ENCODE measurements at regions not wholly inside any gene's neighbourhood (a gene's known extent, or its start where the extent isn't known, plus 50 kb on each side); places are given as distances from the start of the nearest gene placed in this dataset.
A peak's percentile ranks its signal among the peaks of the same experiment; 100 is the strongest.

GRCh38 chr3:34001022-34001421 lies 202.6 kb downstream of the PDCD6IP start:
- no peak overlapping the region for H2BK15ac ChIP-seq (ENCODE audit: low read depth, poor library complexity, severe bottlenecking)
- H3K27me3 ChIP-seq (ENCODE audit: control insufficient read depth in 1 of 2, insufficient read depth in 1 of 2, low read length in 2 of 2), result no peaks in the 10 kb centered on the region
- no peak overlapping the region for H3K4me3 ChIP-seq (ENCODE audit: insufficient read depth in 1 of 2, low read depth in 1 of 2, low read length in 2 of 2)
- no peak overlapping the region for H2BK12ac ChIP-seq (ENCODE audit: low read length in 2 of 2)
- no peak overlapping the region for H3K18ac ChIP-seq (ENCODE audit: low read depth in 1 of 2, low read length in 2 of 2)
- H2AK5ac ChIP-seq (ENCODE audit: low read length, severe bottlenecking), result no peak overlapping the region
- no peaks in the 10 kb centered on the region for H3K79me1 ChIP-seq (replicated peaks; ENCODE audit: low read length, poor library complexity, severe bottlenecking)
- no peak overlapping the region for H4K91ac ChIP-seq (ENCODE audit: low read length)
- no peak overlapping the region for H2BK5ac ChIP-seq (ENCODE audit: low read depth, low read length, poor library complexity, severe bottlenecking)
- H2BK120ac ChIP-seq (ENCODE audit: low read depth, low read length), result no peak overlapping the region
- H3K4ac ChIP-seq (ENCODE audit: low read depth in 1 of 2, low read length in 2 of 2), result no peak overlapping the region
- 65% methylated on average over 2 of the region's 3 CpGs for WGBS
- no peak for DNase-seq
- no peak overlapping the region for H4K8ac ChIP-seq (ENCODE audit: low read length)
- H3K9me3 ChIP-seq (ENCODE audit: control insufficient read depth, low read length), result no peaks in the 10 kb centered on the region
- H3K4me2 ChIP-seq (ENCODE audit: low read length, poor library complexity, severe bottlenecking), result no peak overlapping the region
- no peak overlapping the region for H3K27ac ChIP-seq (ENCODE audit: low read length, poor library complexity, severe bottlenecking)
- H3K36me3 ChIP-seq (ENCODE audit: control insufficient read depth in 1 of 2, insufficient read depth in 2 of 2, low read depth in 1 of 2, low read length in 2 of 2), result no peaks in the 10 kb centered on the region
- peaks cover 4% of the 10 kb centered on the region for H3K4me1 ChIP-seq (ENCODE audit: control insufficient read depth, insufficient read depth, low read depth, low read length)
- H3K23ac ChIP-seq (ENCODE audit: low read length in 2 of 2), result no peak overlapping the region
- no peak overlapping the region for H3K9ac ChIP-seq (ENCODE audit: low read length)
- no peak overlapping the region for H3K14ac ChIP-seq (ENCODE audit: low read length in 2 of 2)
- no peak overlapping the region for H2AFZ ChIP-seq (ENCODE audit: low read depth, low read length)

- no peak overlapping the region for H3K4me3 ChIP-seq (ENCODE audit: insufficient read depth in 1 of 2, low read depth in 1 of 2, low read length in 2 of 2)
- H4K91ac ChIP-seq (ENCODE audit: low read length), result no peak overlapping the region
- no peak overlapping the region for H2AFZ ChIP-seq (ENCODE audit: low read depth, low read length)
- H3K9me3 ChIP-seq (ENCODE audit: control insufficient read depth, low read length), result no peaks in the 10 kb centered on the region
- no peak overlapping the region for H3K14ac ChIP-seq (ENCODE audit: low read length in 2 of 2)
- H2BK5ac ChIP-seq (ENCODE audit: low read depth, low read length, poor library complexity, severe bottlenecking), result no peak overlapping the region
- no peak overlapping the region for H2BK15ac ChIP-seq (ENCODE audit: low read depth, poor library complexity, severe bottlenecking)
- no peak overlapping the region for H3K4ac ChIP-seq (ENCODE audit: low read depth in 1 of 2, low read length in 2 of 2)
- 100% methylated on average over 1 of the region's 1 CpG for WGBS
- no peak overlapping the region for H2AK5ac ChIP-seq (ENCODE audit: low read length, severe bottlenecking)
- H3K9ac ChIP-seq (ENCODE audit: low read length), result no peak overlapping the region
- no peak overlapping the region for H2BK120ac ChIP-seq (ENCODE audit: low read depth, low read length)
- H4K8ac ChIP-seq (ENCODE audit: low read length), result no peak overlapping the region
- no peak overlapping the region for H3K18ac ChIP-seq (ENCODE audit: low read depth in 1 of 2, low read length in 2 of 2)
- no peak overlapping the region for H3K4me2 ChIP-seq (ENCODE audit: low read length, poor library complexity, severe bottlenecking)
- no peaks in the 10 kb centered on the region for H3K36me3 ChIP-seq (ENCODE audit: control insufficient read depth in 1 of 2, insufficient read depth in 2 of 2, low read depth in 1 of 2, low read length in 2 of 2)
- no peak for DNase-seq
- no peak overlapping the region for H2BK12ac ChIP-seq (ENCODE audit: low read length in 2 of 2)
- peaks cover 8% of the 10 kb centered on the region for H3K4me1 ChIP-seq (ENCODE audit: control insufficient read depth, insufficient read depth, low read depth, low read length)
- H3K27ac ChIP-seq (ENCODE audit: low read length, poor library complexity, severe bottlenecking), result no peak overlapping the region
- no peaks in the 10 kb centered on the region for H3K79me1 ChIP-seq (replicated peaks; ENCODE audit: low read length, poor library complexity, severe bottlenecking)
- no peak overlapping the region for H3K23ac ChIP-seq (ENCODE audit: low read length in 2 of 2)
- no peaks in the 10 kb centered on the region for H3K27me3 ChIP-seq (ENCODE audit: control insufficient read depth in 1 of 2, insufficient read depth in 1 of 2, low read length in 2 of 2)
Measured at GRCh38 chr3:34001990-34002389, 203.6 kb downstream of the PDCD6IP start.

DNA sequence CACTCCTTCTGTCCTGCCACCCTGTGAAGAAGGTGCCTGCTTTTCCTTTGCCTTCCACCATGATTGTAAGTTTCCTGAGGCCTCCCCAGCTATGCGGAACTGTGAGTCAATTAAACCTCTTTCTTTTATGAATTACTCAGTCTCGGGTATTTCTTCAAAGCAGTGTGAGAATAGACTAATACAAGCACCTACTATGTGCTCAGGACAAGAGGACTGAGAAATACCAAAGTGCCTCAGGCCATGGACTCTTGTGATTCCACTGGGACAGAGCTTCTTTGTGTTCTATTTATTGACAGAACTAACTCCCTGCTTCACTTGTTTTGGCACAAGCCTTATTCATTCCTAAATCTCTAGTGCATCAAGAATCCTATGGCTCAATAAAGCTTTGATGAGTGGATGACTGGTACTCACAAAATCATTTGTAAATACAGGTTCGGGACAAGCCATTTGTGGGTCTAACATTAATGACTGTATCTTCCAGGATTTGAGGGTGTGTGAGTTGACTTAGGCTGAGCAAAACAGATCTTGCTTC lies 204.2 kb downstream of the PDCD6IP start:
- Histone ChIP-seq H2AK5ac (ENCODE audit: low read length, severe bottlenecking) (no peak overlapping the region), H3K4me2 (ENCODE audit: low read length, poor library complexity, severe bottlenecking) (no peak overlapping the region), H2BK12ac (ENCODE audit: low read length in 2 of 2) (no peak overlapping the region), H2AFZ (ENCODE audit: low read depth, low read length) (no peak overlapping the region), H3K18ac (ENCODE audit: low read depth in 1 of 2, low read length in 2 of 2) (no peak overlapping the region), H3K4me1 (ENCODE audit: control insufficient read depth, insufficient read depth, low read depth, low read length) (peaks cover 13% of the 10 kb centered on the region), H3K14ac (ENCODE audit: low read length in 2 of 2) (no peak overlapping the region), H3K4me3 (ENCODE audit: insufficient read depth in 1 of 2, low read depth in 1 of 2, low read length in 2 of 2) (no peak overlapping the region), H2BK120ac (ENCODE audit: low read depth, low read length) (no peak overlapping the region), H3K79me1 (replicated peaks; ENCODE audit: low read length, poor library complexity, severe bottlenecking) (no peaks in the 10 kb centered on the region), H3K9ac (ENCODE audit: low read length) (no peak overlapping the region), H3K36me3 (ENCODE audit: control insufficient read depth in 1 of 2, insufficient read depth in 2 of 2, low read depth in 1 of 2, low read length in 2 of 2) (no peaks in the 10 kb centered on the region), H3K9me3 (ENCODE audit: control insufficient read depth, low read length) (no peaks in the 10 kb centered on the region), H3K27me3 (ENCODE audit: control insufficient read depth in 1 of 2, insufficient read depth in 1 of 2, low read length in 2 of 2) (no peaks in the 10 kb centered on the region), H4K91ac (ENCODE audit: low read length) (no peak overlapping the region), H4K8ac (ENCODE audit: low read length) (no peak overlapping the region), H3K27ac (ENCODE audit: low read length, poor library complexity, severe bottlenecking) (no peak overlapping the region), H3K23ac (ENCODE audit: low read length in 2 of 2) (no peak overlapping the region), H2BK5ac (ENCODE audit: low read depth, low read length, poor library complexity, severe bottlenecking) (no peak overlapping the region), H3K4ac (ENCODE audit: low read depth in 1 of 2, low read length in 2 of 2) (no peak overlapping the region), H2BK15ac (ENCODE audit: low read depth, poor library complexity, severe bottlenecking) (no peak overlapping the region)
- WGBS, result 95% methylated on average over 2 of the region's 3 CpGs
- DNase-seq, result no peak

DNA sequence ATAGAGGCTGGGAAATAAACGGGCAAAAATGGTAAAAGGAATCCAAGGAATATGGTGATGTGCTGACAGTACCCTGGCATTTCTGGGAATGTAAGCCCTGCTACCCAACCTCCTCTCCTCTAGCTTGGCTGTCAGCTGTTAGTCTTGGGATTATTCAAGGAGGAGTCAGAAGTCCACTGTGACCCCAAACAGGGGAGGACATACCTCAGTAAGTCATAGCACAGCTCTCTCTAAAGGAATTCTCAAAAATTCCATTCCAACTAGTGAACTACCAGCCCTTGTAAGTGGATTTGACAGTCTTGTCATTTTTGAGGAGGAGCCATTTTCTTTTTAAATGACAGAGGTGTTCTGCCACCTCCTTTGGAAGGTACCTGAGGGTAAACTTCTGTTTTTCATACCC lies 207.5 kb downstream of the PDCD6IP start:
- H4K91ac ChIP-seq (ENCODE audit: low read length), result no peak overlapping the region
- peak overlapping the region; percentile 92 for H2AK5ac ChIP-seq (ENCODE audit: low read length, severe bottlenecking)
- H3K4ac ChIP-seq (ENCODE audit: low read depth in 1 of 2, low read length in 2 of 2), result no peak overlapping the region
- no peak overlapping the region for H4K8ac ChIP-seq (ENCODE audit: low read length)
- peak; percentile 37 for DNase-seq
- no peak overlapping the region for H2BK12ac ChIP-seq (ENCODE audit: low read length in 2 of 2)
- no peak overlapping the region for H3K4me3 ChIP-seq (ENCODE audit: insufficient read depth in 1 of 2, low read depth in 1 of 2, low read length in 2 of 2)
- H2BK5ac ChIP-seq (ENCODE audit: low read depth, low read length, poor library complexity, severe bottlenecking), result no peak overlapping the region
- no peak overlapping the region for H3K14ac ChIP-seq (ENCODE audit: low read length in 2 of 2)
- peak overlapping the region; percentile 13 for H3K27ac ChIP-seq (ENCODE audit: low read length, poor library complexity, severe bottlenecking)
- H3K18ac ChIP-seq (ENCODE audit: low read depth in 1 of 2, low read length in 2 of 2), result no peak overlapping the region
- no peaks in the 10 kb centered on the region for H3K27me3 ChIP-seq (ENCODE audit: control insufficient read depth in 1 of 2, insufficient read depth in 1 of 2, low read length in 2 of 2)
- H3K4me2 ChIP-seq (ENCODE audit: low read length, poor library complexity, severe bottlenecking), result no peak overlapping the region
- no peak overlapping the region for H3K23ac ChIP-seq (ENCODE audit: low read length in 2 of 2)
- H3K9ac ChIP-seq (ENCODE audit: low read length), result no peak overlapping the region
- peaks cover 19% of the 10 kb centered on the region for H3K4me1 ChIP-seq (ENCODE audit: control insufficient read depth, insufficient read depth, low read depth, low read length)
- no peak overlapping the region for H2BK15ac ChIP-seq (ENCODE audit: low read depth, poor library complexity, severe bottlenecking)
- H3K36me3 ChIP-seq (ENCODE audit: control insufficient read depth in 1 of 2, insufficient read depth in 2 of 2, low read depth in 1 of 2, low read length in 2 of 2), result no peaks in the 10 kb centered on the region
- H3K79me1 ChIP-seq (replicated peaks; ENCODE audit: low read length, poor library complexity, severe bottlenecking), result no peaks in the 10 kb centered on the region
- H3K9me3 ChIP-seq (ENCODE audit: control insufficient read depth, low read length), result no peaks in the 10 kb centered on the region
- WGBS, result 86% methylated on average over 1 of the region's 1 CpG
- no peak overlapping the region for H2AFZ ChIP-seq (ENCODE audit: low read depth, low read length)
- H2BK120ac ChIP-seq (ENCODE audit: low read depth, low read length), result peak overlapping the region; percentile 35

All from mesenchymal stem cell (in vitro differentiated cells and primary cell).